Stimulated activated naive B cell treated with anti-CD40 and anti-IgM and Interleukin-4, amounts not matched to agents 10 μg/mL and 1 μg/mL and 100 μg/mL, for 72 hours (primary cell): ENCODE measurements at regions not wholly inside any gene's neighbourhood (a gene's known extent, or its start where the extent isn't known, plus 50 kb on each side); places are given as distances from the start of the nearest gene placed in this dataset.

Experiments used
- ATAC-seq, 2 donors: fragments of 150-1000 bp; cut with Tn5 transposase; replicated peaks; 2 replicates each; pipeline ENCODE4 v1.10.0; 2021; ENCODE audit warnings: moderate library complexity in 1 of 2
- DNase-seq: peaks from one replicate; pipeline ENCODE4 v3.0.0; 2021
- H3K27ac Mint-ChIP-seq: one replicate; pipeline ENCODE4 v1.8.0; 2022; ENCODE audit warnings: mild to moderate bottlenecking, mixed read lengths
- H3K27me3 Mint-ChIP-seq, 2 donors: one replicate each; pipeline ENCODE4 v1.8.0; 2022; ENCODE audit warnings: mixed read lengths in 2 of 2
- H3K36me3 Mint-ChIP-seq, 2 donors: one replicate each; pipeline ENCODE4 v1.8.0; 2022; ENCODE audit warnings: mixed read lengths in 2 of 2, mild to moderate bottlenecking in 1 of 2
- H3K4me1 Mint-ChIP-seq, 2 donors: one replicate each; pipeline ENCODE4 v1.8.0; 2022; ENCODE audit warnings: mixed read lengths in 2 of 2, mild to moderate bottlenecking in 1 of 2
- H3K4me3 Mint-ChIP-seq, 2 donors: one replicate each; pipeline ENCODE4 v1.8.0; 2022; ENCODE audit warnings: mild to moderate bottlenecking in 2 of 2, mixed read lengths in 2 of 2, moderate library complexity in 1 of 2
- H3K9me3 Mint-ChIP-seq, 2 donors: one replicate each; pipeline ENCODE4 v1.8.0; 2022; ENCODE audit warnings: mixed read lengths in 2 of 2, mild to moderate bottlenecking in 1 of 2

- ATAC-seq (no peak), DNase-seq (no peak)
- Mint-ChIP-seq H3K4me3 (no peak overlapping the region), H3K36me3 (no peaks in the 10 kb centered on the region), H3K27me3 (peaks cover 12 to 15% of the 10 kb centered on the region in 2 donors), H3K27ac (no peak overlapping the region), H3K4me1 (no peaks in the 10 kb centered on the region), H3K9me3 (peaks cover 7 to 8% of the 10 kb centered on the region in 2 donors)
Observed at GRCh38 chr13:108156749-108157148, 58.6 kb downstream of the LIG4 start.

GRCh38 chr13:108155185-108156106 is 59.9 kb downstream of the LIG4 start:
- peaks cover 8 to 10% of the 10 kb centered on the region in 2 donors for H3K9me3 Mint-ChIP-seq
- H3K27me3 Mint-ChIP-seq: peaks cover 15 to 19% of the 10 kb centered on the region in 2 donors
- H3K36me3 Mint-ChIP-seq: no peaks in the 10 kb centered on the region
- ATAC-seq (peak in 1 of 2 donors; percentile 33), DNase-seq (peak; percentile 18)
- H3K27ac Mint-ChIP-seq: no peak overlapping the region
- no peak overlapping the region for H3K4me3 Mint-ChIP-seq
- H3K4me1 Mint-ChIP-seq: no peaks in the 10 kb centered on the region

- Mint-ChIP-seq H3K4me1 (no peaks in the 10 kb centered on the region), H3K9me3 (peaks cover 8 to 10% of the 10 kb centered on the region in 2 donors), H3K4me3 (no peak overlapping the region), H3K27ac (no peak overlapping the region), H3K27me3 (peaks cover 15 to 19% of the 10 kb centered on the region in 2 donors), H3K36me3 (no peaks in the 10 kb centered on the region)
- ATAC-seq: no peak
- DNase-seq: no peak
Observed at GRCh38 chr13:108154421-108154858, 60.9 kb downstream of the LIG4 start.

- H3K27ac Mint-ChIP-seq: no peak overlapping the region
- H3K27me3 Mint-ChIP-seq: peaks cover 15 to 35% of the 10 kb centered on the region in 2 donors
- ATAC-seq (no peak), DNase-seq (no peak)
- H3K9me3 Mint-ChIP-seq: peaks cover 5 to 10% of the 10 kb centered on the region in 2 donors
- H3K4me3 Mint-ChIP-seq: no peak overlapping the region
- no peaks in the 10 kb centered on the region for H3K4me1 Mint-ChIP-seq
- H3K36me3 Mint-ChIP-seq: no peaks in the 10 kb centered on the region
Observed at GRCh38 chr13:108146642-108147041, 68.7 kb downstream of the LIG4 start.

GRCh38 chr13:108142702-108143436 is 72.5 kb downstream of the LIG4 start:
- ATAC-seq: no peak
- no peak overlapping the region for H3K27ac Mint-ChIP-seq
- no peak overlapping the region for H3K4me3 Mint-ChIP-seq

GRCh38 chr13:108137176-108137575 is 78.2 kb downstream of the LIG4 start:
- H3K4me1 Mint-ChIP-seq: no peaks in the 10 kb centered on the region
- no peak for ATAC-seq
- no peak overlapping the region for H3K4me3 Mint-ChIP-seq
- no peak overlapping the region for H3K27ac Mint-ChIP-seq
- DNase-seq: no peak
- H3K9me3 Mint-ChIP-seq: no peaks in the 10 kb centered on the region
- no peaks in the 10 kb centered on the region for H3K36me3 Mint-ChIP-seq
- peaks cover 5 to 13% of the 10 kb centered on the region in 2 donors for H3K27me3 Mint-ChIP-seq

More at GRCh38 chr13:108142702-108143436, 72.5 kb downstream of the LIG4 start:
- no peaks in the 10 kb centered on the region for H3K36me3 Mint-ChIP-seq
- no peaks in the 10 kb centered on the region for H3K4me1 Mint-ChIP-seq
- peaks cover 4 to 6% of the 10 kb centered on the region in 2 donors for H3K9me3 Mint-ChIP-seq
- no peak for DNase-seq
- peaks cover 13 to 14% of the 10 kb centered on the region in 2 donors for H3K27me3 Mint-ChIP-seq

GRCh38 chr13:108127406-108127805 is 87.9 kb downstream of the LIG4 start:
- H3K4me3 Mint-ChIP-seq: no peak overlapping the region
- ATAC-seq (no peak), DNase-seq (no peak)
- H3K9me3 Mint-ChIP-seq: no peaks in the 10 kb centered on the region
- H3K4me1 Mint-ChIP-seq: no peaks in the 10 kb centered on the region
- H3K27me3 Mint-ChIP-seq: peaks cover 6 to 15% of the 10 kb centered on the region in 2 donors
- no peaks in the 10 kb centered on the region for H3K36me3 Mint-ChIP-seq
- no peak overlapping the region for H3K27ac Mint-ChIP-seq

- no peak overlapping the region for H3K27ac Mint-ChIP-seq
- ATAC-seq (no peak), DNase-seq (no peak)
- H3K4me3 Mint-ChIP-seq: no peak overlapping the region
- H3K9me3 Mint-ChIP-seq: no peaks in the 10 kb centered on the region
- H3K27me3 Mint-ChIP-seq: peaks cover 7 to 15% of the 10 kb centered on the region in 2 donors
- no peaks in the 10 kb centered on the region for H3K36me3 Mint-ChIP-seq
- no peaks in the 10 kb centered on the region for H3K4me1 Mint-ChIP-seq
Observed at GRCh38 chr13:108126056-108126455, 89.3 kb downstream of the LIG4 start.

GRCh38 chr13:108121406-108121805 is 93.9 kb downstream of the LIG4 start:
- Mint-ChIP-seq H3K4me1 (peaks cover 0 to 4% of the 10 kb centered on the region in 2 donors), H3K27ac (no peak overlapping the region), H3K27me3 (peaks cover 3 to 13% of the 10 kb centered on the region in 2 donors), H3K36me3 (no peaks in the 10 kb centered on the region), H3K4me3 (no peak overlapping the region), H3K9me3 (peaks cover 0 to 2% of the 10 kb centered on the region in 2 donors)
- ATAC-seq: no peak
- DNase-seq: no peak

- no peak for ATAC-seq
- H3K4me3 Mint-ChIP-seq: no peak overlapping the region
- no peaks in the 10 kb centered on the region for H3K36me3 Mint-ChIP-seq
- peaks cover 0 to 2% of the 10 kb centered on the region in 2 donors for H3K9me3 Mint-ChIP-seq
- peaks cover 0 to 4% of the 10 kb centered on the region in 2 donors for H3K4me1 Mint-ChIP-seq
- no peak for DNase-seq
- H3K27me3 Mint-ChIP-seq: peaks cover 0 to 9% of the 10 kb centered on the region in 2 donors
- H3K27ac Mint-ChIP-seq: no peak overlapping the region
Observed at GRCh38 chr13:108120856-108121255, 94.5 kb downstream of the LIG4 start.

- Mint-ChIP-seq H3K4me3 (no peak overlapping the region), H3K4me1 (peaks cover 0 to 4% of the 10 kb centered on the region in 2 donors), H3K9me3 (peaks cover 2% of the 10 kb centered on the region in 2 donors), H3K27ac (no peak overlapping the region), H3K36me3 (no peaks in the 10 kb centered on the region), H3K27me3 (peaks cover 0 to 9% of the 10 kb centered on the region in 2 donors)
- DNase-seq (no peak), ATAC-seq (no peak)
Observed at GRCh38 chr13:108120302-108120701, 95.0 kb downstream of the LIG4 start.

- peaks cover 4 to 5% of the 10 kb centered on the region in 2 donors for H3K9me3 Mint-ChIP-seq
- H3K4me3 Mint-ChIP-seq: no peak overlapping the region
- no peak overlapping the region for H3K27ac Mint-ChIP-seq
- DNase-seq (no peak), ATAC-seq (no peak)
- H3K36me3 Mint-ChIP-seq: no peaks in the 10 kb centered on the region
- peaks cover 0 to 2% of the 10 kb centered on the region in 2 donors for H3K4me1 Mint-ChIP-seq
- H3K27me3 Mint-ChIP-seq: peaks cover 0 to 4% of the 10 kb centered on the region in 2 donors
Observed at GRCh38 chr13:108115738-108116137, 99.6 kb downstream of the LIG4 start.

GRCh38 chr13:108113407-108113806 is 101.9 kb downstream of the LIG4 start:
- no peak overlapping the region for H3K27ac Mint-ChIP-seq
- ATAC-seq: no peak
- H3K9me3 Mint-ChIP-seq: peaks cover 4 to 5% of the 10 kb centered on the region in 2 donors
- H3K4me1 Mint-ChIP-seq: no peaks in the 10 kb centered on the region
- no peak overlapping the region for H3K4me3 Mint-ChIP-seq
- DNase-seq: no peak
- no peaks in the 10 kb centered on the region for H3K36me3 Mint-ChIP-seq
- H3K27me3 Mint-ChIP-seq: no peaks in the 10 kb centered on the region

- Mint-ChIP-seq H3K27ac (no peak overlapping the region), H3K4me3 (no peak overlapping the region), H3K4me1 (peaks cover 0 to 2% of the 10 kb centered on the region in 2 donors), H3K9me3 (peaks cover 0 to 6% of the 10 kb centered on the region in 2 donors), H3K36me3 (no peaks in the 10 kb centered on the region), H3K27me3 (peaks cover 0 to 9% of the 10 kb centered on the region in 2 donors)
- ATAC-seq: peak; percentile 20 to 45
- DNase-seq: no peak
Observed at GRCh38 chr13:108104736-108105135, 110.6 kb downstream of the LIG4 start.
